GM12878 (cell line): ENCODE measurements at regions not wholly inside any gene's neighbourhood (a gene's known extent, or its start where the extent isn't known, plus 50 kb on each side); places are given as distances from the start of the nearest gene placed in this dataset.

ENCODE experiments used
- ATAC-seq: fragments of 200-7000 bp; cut with Tn5 transposase; 3 replicates; pipeline ENCODE4 v1.9.1; 2020; ENCODE audit warnings: mild to moderate bottlenecking, moderate library complexity
- BruUV-seq: library from RNA; stranded (reverse); fragments of 400-500 nt; replicated peaks from 2 replicates; lab custom pipeline; 2021; lab: Mats Ljungman, UMichigan
- CTCF ChIA-PET: fragments of 300-600 bp; sonication (Branson Sonifier 250); formaldehyde crosslinking; extraction: SDS; loops from one replicate; lab custom pipeline; 2021; ENCODE audit warnings: inconsistent platforms; lab: Yijun Ruan, JAX
- POLR2A ChIA-PET: fragments of 350-600 bp; formaldehyde crosslinking; extraction: SDS; loops from one replicate; lab custom pipeline; 2021; ENCODE audit warnings: inconsistent platforms; lab: Charles Lee
- RAD21 ChIA-PET: fragments of 300-600 bp; sonication (Branson Sonifier 250); formaldehyde crosslinking; loops from one replicate; lab custom pipeline; 2023; ENCODE audit warnings: antibody characterized with exemption; ENCODE audit not compliant: unreplicated experiment; lab: Charles Lee
- SMC1A ChIA-PET: fragments of 300-600 bp; sonication (Branson Sonifier 250); formaldehyde crosslinking; loops from one replicate; lab custom pipeline; 2023; ENCODE audit not compliant: unreplicated experiment, uncharacterized antibody; lab: Charles Lee
- DNase-seq: peaks from one replicate; pipeline ENCODE4 v3.0.0-alpha.2; 2011; ENCODE audit warnings: low read depth, low spot score
- FAIRE-seq: peaks from 3 replicates; lab custom pipeline; 2011; peaks lifted over from hg19 to GRCh38; lab: Jason Lieb, UNC
- H2AFZ ChIP-seq: 2 replicates; pipeline ENCODE4 v1.6.0; 2011; ENCODE audit warnings: low read depth, low read length, control low read depth; ENCODE audit not compliant: control insufficient read depth
- H3K27ac ChIP-seq: 2 replicates; pipeline ENCODE4 v1.5.1; 2011; ENCODE audit warnings: control low read depth; ENCODE audit not compliant: control insufficient read depth, insufficient read depth
- H3K27me3 ChIP-seq, 2 experiments: replicated peaks in 1 of 2; 2 replicates each; pipeline versions ENCODE4 v1.6.0 to v1.6.1; 2011; ENCODE audit warnings: low read length in 1 of 2; ENCODE audit not compliant: control insufficient read depth in 2 of 2, insufficient read depth in 2 of 2
- H3K36me3 ChIP-seq, 2 experiments: 2 replicates each; pipeline ENCODE4 v1.5.1; 2011; ENCODE audit warnings: low read length in 1 of 2; ENCODE audit not compliant: control insufficient read depth in 2 of 2, insufficient read depth in 2 of 2
- H3K4me1 ChIP-seq: 2 replicates; pipeline ENCODE4 v1.6.1; 2011; ENCODE audit warnings: mild to moderate bottlenecking, low read length, moderate library complexity, mixed read lengths; ENCODE audit not compliant: control insufficient read depth, insufficient read depth
- H3K4me2 ChIP-seq: 2 replicates; pipeline ENCODE4 v1.6.0; 2011; ENCODE audit warnings: control low read depth; ENCODE audit not compliant: control insufficient read depth, insufficient read depth
- H3K4me3 ChIP-seq: fragments of 200-600 bp; sonication (generic); 2 replicates; pipeline ENCODE4 v1.5.1; 2016
- H3K79me2 ChIP-seq: 2 replicates; pipeline ENCODE4 v1.6.0; 2011; ENCODE audit warnings: low read length; ENCODE audit not compliant: control insufficient read depth, insufficient read depth
- H3K9ac ChIP-seq: 2 replicates; pipeline ENCODE4 v1.8.0; 2011; ENCODE audit warnings: low read length, control low read depth, mixed read lengths; ENCODE audit not compliant: control insufficient read depth, insufficient read depth
- H3K9me3 ChIP-seq: replicated peaks from 3 replicates; pipeline ENCODE4 v1.5.1; 2011; ENCODE audit warnings: mild to moderate bottlenecking, low read length; ENCODE audit not compliant: control insufficient read depth, insufficient read depth
- H4K20me1 ChIP-seq: 2 replicates; pipeline ENCODE4 v1.6.0; 2011; ENCODE audit not compliant: control insufficient read depth, insufficient read depth
- CBX5 ChIP-seq: sonication (generic); IDR thresholded peaks from 2 replicates; pipeline ENCODE4 v1.6.1; 2016; ENCODE audit warnings: low read depth, moderate library complexity, mild to moderate bottlenecking, inconsistent platforms
- EGR1 ChIP-seq, 2 experiments: IDR thresholded peaks; 1 replicate in 1 of 2; 2 replicates in 1 of 2; pipeline ENCODE4 v1.6.1; 2011 to 2012; ENCODE audit warnings: low read depth in 2 of 2, low read length in 2 of 2, borderline replicate concordance in 1 of 2, mild to moderate bottlenecking in 1 of 2, moderate library complexity in 1 of 2
- EP300 ChIP-seq, 2 experiments: fragments of 150-350 bp in 1 of 2; IDR thresholded peaks; 2 replicates each; pipeline ENCODE4 v1.6.1; 2011 to 2012; ENCODE audit warnings: low read depth in 2 of 2, low read length in 2 of 2, borderline replicate concordance in 1 of 2, improper control_type of control experiment in 1 of 2, inconsistent platforms in 1 of 2; ENCODE audit not compliant: control insufficient read depth in 1 of 2
- IRF5 ChIP-seq: fragments of 450-650 bp; IDR thresholded peaks from 2 replicates; pipeline ENCODE4 v1.6.1; 2017; ENCODE audit warnings: borderline replicate concordance
- NR2C1 ChIP-seq: fragments of 450-650 bp; IDR thresholded peaks from 2 replicates; pipeline ENCODE4 v1.6.1; 2017; ENCODE audit warnings: antibody characterized with exemption, mild to moderate bottlenecking, moderate library complexity
- PBX3 ChIP-seq: IDR thresholded peaks from 2 replicates; pipeline ENCODE4 v1.6.1; 2011; ENCODE audit warnings: mild to moderate bottlenecking, low read depth, low read length, moderate library complexity; ENCODE audit not compliant: insufficient replicate concordance
- POLR2AphosphoS2 ChIP-seq: IDR thresholded peaks from 2 replicates; pipeline ENCODE4 v1.6.1; 2011; ENCODE audit warnings: low read depth, mild to moderate bottlenecking, low read length, improper control_type of control experiment, moderate library complexity
- RELA ChIP-seq: fragments of 450-650 bp; IDR thresholded peaks from 2 replicates; pipeline ENCODE4 v1.8.0; 2014; ENCODE audit warnings: borderline replicate concordance; ENCODE audit not compliant: partially characterized antibody
- SIX5 ChIP-seq: IDR thresholded peaks from 2 replicates; pipeline ENCODE4 v1.6.1; 2011; ENCODE audit warnings: mild to moderate bottlenecking, low read depth, low read length, moderate library complexity; ENCODE audit not compliant: severe bottlenecking
- SREBF1 ChIP-seq: IDR thresholded peaks from 2 replicates; pipeline ENCODE4 v1.6.1; 2012; ENCODE audit warnings: mild to moderate bottlenecking, low read length
- TCF12 ChIP-seq: IDR thresholded peaks from 2 replicates; pipeline ENCODE4 v1.6.1; 2011; ENCODE audit warnings: low read depth, mild to moderate bottlenecking, low read length
- ZSCAN29 ChIP-seq: fragments of 450-650 bp; IDR thresholded peaks from 2 replicates; pipeline ENCODE4 v1.6.1; 2017; ENCODE audit warnings: mild to moderate bottlenecking, moderate library complexity
- WGBS: methylation state at CpG from one replicate; pipeline ENCODE4 v1.1.6; 2016; ENCODE audit warnings: low lambda C conversion rate; ENCODE audit not compliant: insufficient replicate concordance, insufficient coverage; ENCODE audit errors: missing lambda C conversion rate; 5-methylcytosine and 5-hydroxymethylcytosine counted together
- in situ Hi-C: fragments of 300-500 bp; cut with MboI; formaldehyde crosslinking; loops from 9 replicates; pipeline ENCODE4 v1.14.3; 2018; ENCODE audit warnings: mixed read lengths
- intact Hi-C: fragments of 100-400 bp; cut with micrococcal nuclease; formaldehyde crosslinking; loops from one replicate; pipeline ENCODE4 v1.14.2; 2022; ENCODE audit not compliant: unreplicated experiment

- in situ Hi-C loops (no loop called here), intact Hi-C loops (no loop called here)
- DNase-seq (no peak), FAIRE-seq (no peak), ATAC-seq (no peak)
- CTCF ChIA-PET = interaction anchor here (19.7 kb wide), 1 partner anchor 95 kb away, joined by 284 read pairs; the partner anchor contains the start of gene SDC1
- BruUV-seq = no TSS peak
- H4K20me1 ChIP-seq = no peaks in the 10 kb centered on the region
- POLR2A ChIA-PET = interaction anchor here (0.5 kb wide), 1 partner anchor 43 kb away, joined by 4 read pairs; no protein-coding TSS in a partner anchor
- no peaks in the 10 kb centered on the region for H3K36me3 ChIP-seq
- H3K79me2 ChIP-seq = no peaks in the 10 kb centered on the region
- H2AFZ ChIP-seq = no peak overlapping the region
- SMC1A ChIA-PET = interaction anchor here (1.4 kb wide), 1 partner anchor 10 kb away, joined by 5 read pairs; no protein-coding TSS in a partner anchor
- H3K4me3 ChIP-seq = no peak overlapping the region
- H3K4me1 ChIP-seq = no peaks in the 10 kb centered on the region
- H3K4me2 ChIP-seq = no peak overlapping the region
- H3K9ac ChIP-seq = no peak overlapping the region
- H3K27me3 ChIP-seq = peaks cover 0 to 3% of the 10 kb centered on the region in 2 experiments; a peak in 2 of 4 replicates
- H3K9me3 ChIP-seq = no peaks in the 10 kb centered on the region
- RAD21 ChIA-PET = interaction anchor here (1.4 kb wide), 1 partner anchor 16 kb away, joined by 3 read pairs; no protein-coding TSS in a partner anchor
- H3K27ac ChIP-seq = no peak overlapping the region
- no peak for TF ChIP-seq IRF5
- no peak for TF ChIP-seq RELA
- TF ChIP-seq SREBF1 = no peak
- no peak for TF ChIP-seq EP300 (IDR thresholded peaks at IDR 0.05; ENCODE audit: borderline replicate concordance in 1 of 2, control insufficient read depth in 1 of 2, low read depth in 2 of 2, low read length in 2 of 2)
- no peak for TF ChIP-seq POLR2AphosphoS2
- TF ChIP-seq EGR1 (IDR thresholded peaks at IDR 0.05; ENCODE audit: borderline replicate concordance in 1 of 2, low read depth in 2 of 2, low read length in 2 of 2) = no peak
- TF ChIP-seq NR2C1 = no peak
- TF ChIP-seq TCF12 = no peak
- no peak for TF ChIP-seq CBX5
- TF ChIP-seq ZSCAN29 = no peak
- TF ChIP-seq PBX3 = no peak
- no peak for TF ChIP-seq SIX5
- 51% methylated on average over 5 of the region's 5 CpGs for WGBS
Observed at GRCh38 chr2:20128506-20129330, 77.3 kb upstream of the LAPTM4A start.
